ENCODE measurements at regions not wholly inside any gene's neighbourhood (a gene's known extent, or its start where the extent isn't known, plus 50 kb on each side); places are given as distances from the start of the nearest gene placed in this dataset.
"Not testable (repeated sequence)": the region's sequence is repeated elsewhere in the genome, so short reads cannot be mapped to it uniquely, and the experiment has no call there.

DNA sequence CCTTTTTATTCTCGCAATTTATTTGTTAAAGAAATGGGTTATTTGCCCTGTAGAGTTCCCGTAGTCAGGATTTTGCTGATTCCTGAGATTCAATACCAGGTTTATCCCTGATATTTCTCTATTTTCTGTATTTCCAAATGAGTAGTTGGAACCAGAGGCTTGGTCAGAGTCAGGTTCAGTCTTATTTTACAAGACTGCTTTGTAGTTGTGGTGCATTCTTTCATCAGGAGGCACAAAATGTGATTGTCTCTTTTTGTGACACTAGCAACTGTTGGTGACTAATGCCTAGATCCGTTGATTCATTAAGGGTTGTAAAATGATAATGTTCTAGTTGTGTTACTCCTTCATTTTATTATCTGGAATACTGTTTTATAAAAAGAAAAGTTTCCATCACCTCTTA, 95.5 kb upstream of the TPTE start:
- WGBS (ENCODE audit: insufficient coverage) = 88% methylated on average over 2 of the region's 3 CpGs
- no peaks in the 10 kb centered on the region for H3K36me3 ChIP-seq (replicated peaks in 1 of 2; ENCODE audit: control insufficient read depth in 1 of 2, insufficient read depth in 2 of 2, low read length in 2 of 2)
- no peak overlapping the region for H3K4me3 ChIP-seq (replicated peaks in 1 of 3; ENCODE audit: low read depth in 2 of 3, low read length in 3 of 3)
- intact Hi-C loops (cut with micrococcal nuclease) = no loop called here
- H2AFZ ChIP-seq (ENCODE audit: insufficient read depth, low read depth, low read length, poor library complexity, severe bottlenecking) = no peak overlapping the region
- H3K4me2 ChIP-seq (replicated peaks; ENCODE audit: extremely low read depth, low read length, poor library complexity, severe bottlenecking) = no peak overlapping the region
- H3K27ac ChIP-seq (ENCODE audit: low read depth in 1 of 2, low read length in 2 of 2) = no peak overlapping the region
- no peaks in the 10 kb centered on the region for H4K20me1 ChIP-seq (ENCODE audit: insufficient read depth, low read length)
- Mint-ChIP-seq H3K9me3 (no peaks in the 10 kb centered on the region), H3K27me3 (ENCODE audit: low read depth in 3 of 3) (no peaks in the 10 kb centered on the region), H3K27ac (no peak overlapping the region), H3K36me3 (no peaks in the 10 kb centered on the region), H3K4me3 (no peak overlapping the region), H3K4me1 (no peaks in the 10 kb centered on the region)
- no peaks in the 10 kb centered on the region for H3K79me2 ChIP-seq (ENCODE audit: insufficient read depth, low read length)
- TF ChIP-seq CTCF (IDR thresholded peaks at IDR 0.05) = no peak
- H3K9me3 ChIP-seq (replicated peaks in 1 of 2; ENCODE audit: control insufficient read depth in 1 of 2, insufficient read depth in 1 of 2, low read length in 2 of 2) = peaks cover 52 to 78% of the 10 kb centered on the region in 2 donors
- no peaks in the 10 kb centered on the region for H3K27me3 ChIP-seq (ENCODE audit: control insufficient read depth in 2 of 2, insufficient read depth in 2 of 2, low read length in 2 of 2)
- H3K4me1 ChIP-seq (ENCODE audit: control insufficient read depth in 1 of 2, insufficient read depth in 2 of 2, low read length in 2 of 2) = no peaks in the 10 kb centered on the region
- no peak overlapping the region for H3K9ac ChIP-seq (ENCODE audit: insufficient read depth, low read length, poor library complexity, severe bottlenecking)
- DNase-seq = no peak

- H3K4me1 Mint-ChIP-seq; H3K79me2 ChIP-seq (ENCODE audit: insufficient read depth, low read length); H3K36me3 Mint-ChIP-seq; H3K27ac ChIP-seq (ENCODE audit: low read depth in 1 of 2, low read length in 2 of 2); H3K4me3 ChIP-seq (replicated peaks in 1 of 3; ENCODE audit: low read depth in 2 of 3, low read length in 3 of 3); H2AFZ ChIP-seq (ENCODE audit: insufficient read depth, low read depth, low read length, poor library complexity, severe bottlenecking); H3K27me3 ChIP-seq (ENCODE audit: control insufficient read depth in 2 of 2, insufficient read depth in 2 of 2, low read length in 2 of 2); H3K36me3 ChIP-seq (replicated peaks in 1 of 2; ENCODE audit: control insufficient read depth in 1 of 2, insufficient read depth in 2 of 2, low read length in 2 of 2); H3K27ac Mint-ChIP-seq; DNase-seq; H4K20me1 ChIP-seq (ENCODE audit: insufficient read depth, low read length); H3K4me1 ChIP-seq (ENCODE audit: control insufficient read depth in 1 of 2, insufficient read depth in 2 of 2, low read length in 2 of 2); H3K9me3 Mint-ChIP-seq; intact Hi-C loops (cut with micrococcal nuclease); H3K9ac ChIP-seq (ENCODE audit: insufficient read depth, low read length, poor library complexity, severe bottlenecking); H3K27me3 Mint-ChIP-seq (ENCODE audit: low read depth in 3 of 3); H3K4me3 Mint-ChIP-seq; H3K4me2 ChIP-seq (replicated peaks; ENCODE audit: extremely low read depth, low read length, poor library complexity, severe bottlenecking): not testable (repeated sequence)
- peaks cover 54 to 81% of the 10 kb centered on the region in 2 donors for H3K9me3 ChIP-seq (replicated peaks in 1 of 2; ENCODE audit: control insufficient read depth in 1 of 2, insufficient read depth in 1 of 2, low read length in 2 of 2)
- no CpG with 5 or more reads among the region's 2 CpGs for WGBS (ENCODE audit: insufficient coverage)
Observed at GRCh38 chr21:10426812-10427211, 94.6 kb upstream of the TPTE start.

DNA sequence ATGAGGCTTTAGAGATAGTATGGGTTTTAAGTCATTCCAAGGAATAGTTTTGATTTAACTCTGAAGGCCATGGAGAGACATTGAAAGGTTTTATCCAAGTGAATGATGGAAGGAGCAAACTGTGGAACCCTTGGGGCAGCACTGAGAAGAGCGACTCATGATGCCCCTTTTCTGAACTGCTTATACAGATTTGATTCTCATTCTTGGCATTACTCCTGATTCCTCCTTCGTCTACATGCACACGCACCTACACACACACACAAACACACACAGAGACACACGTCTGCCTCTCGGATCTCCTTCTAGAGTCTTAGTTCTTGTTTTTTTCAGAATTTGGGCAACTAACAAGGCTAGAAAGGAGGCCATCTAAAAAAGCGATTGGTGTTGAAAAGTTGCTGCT, 94.1 kb upstream of the TPTE start:
- DNase-seq; H2AFZ ChIP-seq (ENCODE audit: insufficient read depth, low read depth, low read length, poor library complexity, severe bottlenecking); H3K36me3 ChIP-seq (replicated peaks in 1 of 2; ENCODE audit: control insufficient read depth in 1 of 2, insufficient read depth in 2 of 2, low read length in 2 of 2); H3K27me3 ChIP-seq (ENCODE audit: control insufficient read depth in 2 of 2, insufficient read depth in 2 of 2, low read length in 2 of 2); H3K27ac Mint-ChIP-seq; H3K36me3 Mint-ChIP-seq; intact Hi-C loops (cut with micrococcal nuclease); H3K27me3 Mint-ChIP-seq (ENCODE audit: low read depth in 3 of 3); H3K9me3 Mint-ChIP-seq; H3K4me1 ChIP-seq (ENCODE audit: control insufficient read depth in 1 of 2, insufficient read depth in 2 of 2, low read length in 2 of 2); H3K4me2 ChIP-seq (replicated peaks; ENCODE audit: extremely low read depth, low read length, poor library complexity, severe bottlenecking); H3K4me3 ChIP-seq (replicated peaks in 1 of 3; ENCODE audit: low read depth in 2 of 3, low read length in 3 of 3); H3K4me3 Mint-ChIP-seq; H4K20me1 ChIP-seq (ENCODE audit: insufficient read depth, low read length); H3K4me1 Mint-ChIP-seq; H3K9ac ChIP-seq (ENCODE audit: insufficient read depth, low read length, poor library complexity, severe bottlenecking); H3K27ac ChIP-seq (ENCODE audit: low read depth in 1 of 2, low read length in 2 of 2); H3K79me2 ChIP-seq (ENCODE audit: insufficient read depth, low read length): not testable (repeated sequence)
- WGBS (ENCODE audit: insufficient coverage) = 60% methylated on average over 6 of the region's 6 CpGs
- peaks cover 54 to 83% of the 10 kb centered on the region in 2 donors for H3K9me3 ChIP-seq (replicated peaks in 1 of 2; ENCODE audit: control insufficient read depth in 1 of 2, insufficient read depth in 1 of 2, low read length in 2 of 2)

- DNase-seq; H3K27ac ChIP-seq (ENCODE audit: low read depth in 1 of 2, low read length in 2 of 2); H3K4me3 ChIP-seq (replicated peaks in 1 of 3; ENCODE audit: low read depth in 2 of 3, low read length in 3 of 3); H3K4me2 ChIP-seq (replicated peaks; ENCODE audit: extremely low read depth, low read length, poor library complexity, severe bottlenecking); H3K79me2 ChIP-seq (ENCODE audit: insufficient read depth, low read length); H3K4me1 Mint-ChIP-seq; H2AFZ ChIP-seq (ENCODE audit: insufficient read depth, low read depth, low read length, poor library complexity, severe bottlenecking); H3K27ac Mint-ChIP-seq; intact Hi-C loops (cut with micrococcal nuclease); H3K27me3 ChIP-seq (ENCODE audit: control insufficient read depth in 2 of 2, insufficient read depth in 2 of 2, low read length in 2 of 2); H3K36me3 ChIP-seq (replicated peaks in 1 of 2; ENCODE audit: control insufficient read depth in 1 of 2, insufficient read depth in 2 of 2, low read length in 2 of 2); H3K36me3 Mint-ChIP-seq; H4K20me1 ChIP-seq (ENCODE audit: insufficient read depth, low read length); H3K27me3 Mint-ChIP-seq (ENCODE audit: low read depth in 3 of 3); H3K4me3 Mint-ChIP-seq; H3K9me3 Mint-ChIP-seq; H3K4me1 ChIP-seq (ENCODE audit: control insufficient read depth in 1 of 2, insufficient read depth in 2 of 2, low read length in 2 of 2); H3K9ac ChIP-seq (ENCODE audit: insufficient read depth, low read length, poor library complexity, severe bottlenecking): not testable (repeated sequence)
- 21% methylated on average over 1 of the region's 1 CpG for WGBS (ENCODE audit: insufficient coverage)
- peaks cover 46 to 82% of the 10 kb centered on the region in 2 donors for H3K9me3 ChIP-seq (replicated peaks in 1 of 2; ENCODE audit: control insufficient read depth in 1 of 2, insufficient read depth in 1 of 2, low read length in 2 of 2)
Observed at GRCh38 chr21:10428981-10429534, 92.3 kb upstream of the TPTE start.
